GM19099 (cell line): ENCODE measurements at regions not wholly inside any gene's neighbourhood (a gene's known extent, or its start where the extent isn't known, plus 50 kb on each side); places are given as distances from the start of the nearest gene placed in this dataset.

Experiments
- POLR2A ChIP-seq: IDR thresholded peaks from 3 replicates; pipeline ENCODE4 v1.6.1; 2011; ENCODE audit warnings: low read depth; ENCODE audit not compliant: insufficient read length; ENCODE audit errors: extremely low read depth

- no peak for TF ChIP-seq POLR2A
Measured at GRCh38 chr10:107616031-107616430, 451.5 kb upstream of the SORCS1 start.

DNA sequence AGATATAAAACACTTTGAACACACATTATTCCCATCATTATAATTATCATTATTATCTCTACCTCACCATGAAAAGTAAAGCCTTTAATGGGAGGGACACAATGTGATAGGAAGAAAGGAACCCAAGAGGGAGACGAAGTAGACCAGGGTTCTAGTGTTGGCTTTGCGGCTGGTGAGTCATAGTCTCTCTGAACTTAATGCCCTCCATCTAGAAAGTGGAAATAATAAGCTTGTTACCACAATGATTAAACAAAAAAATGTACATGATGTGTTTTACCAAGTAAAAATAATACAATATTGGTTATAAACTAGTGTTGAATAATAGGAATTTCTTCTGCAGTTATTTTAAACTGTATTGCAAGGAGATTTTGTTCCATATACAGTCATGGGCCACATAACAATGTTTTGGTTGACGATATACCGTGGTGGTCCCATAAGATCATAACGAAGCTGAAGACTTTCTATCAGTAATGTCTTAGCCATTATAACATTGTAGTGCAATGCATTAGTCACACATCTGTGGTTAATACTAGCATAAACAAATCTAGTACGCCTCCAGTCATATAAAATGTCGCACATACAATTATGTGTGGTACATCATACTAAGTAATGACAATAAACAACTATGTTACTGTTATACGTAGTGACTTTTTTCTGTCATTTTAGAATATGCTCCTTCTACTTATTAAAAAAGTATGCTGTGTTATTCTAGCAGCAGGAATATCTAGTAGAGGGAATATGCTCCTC lies 450.6 kb upstream of the SORCS1 start:
- TF ChIP-seq POLR2A: no peak

DNA sequence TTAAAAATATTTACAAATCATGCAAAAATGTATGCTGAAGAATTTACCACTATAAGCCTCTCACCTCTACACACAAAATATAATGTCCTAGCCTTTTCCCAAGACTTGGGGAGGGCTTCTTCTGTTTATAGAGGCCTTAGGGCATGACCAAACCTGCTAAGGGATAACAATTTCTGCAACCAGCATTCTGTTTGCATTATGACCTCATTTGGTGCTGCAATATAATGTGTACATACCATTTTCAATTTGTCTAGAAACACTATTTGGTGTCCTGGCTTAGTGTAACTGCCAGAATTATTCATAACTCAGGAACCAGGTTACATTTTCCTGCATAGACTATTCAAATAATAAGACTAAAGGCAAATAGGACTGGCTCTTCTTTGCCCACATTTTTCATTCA lies 446.6 kb upstream of the SORCS1 start:
- no peak for TF ChIP-seq POLR2A

DNA sequence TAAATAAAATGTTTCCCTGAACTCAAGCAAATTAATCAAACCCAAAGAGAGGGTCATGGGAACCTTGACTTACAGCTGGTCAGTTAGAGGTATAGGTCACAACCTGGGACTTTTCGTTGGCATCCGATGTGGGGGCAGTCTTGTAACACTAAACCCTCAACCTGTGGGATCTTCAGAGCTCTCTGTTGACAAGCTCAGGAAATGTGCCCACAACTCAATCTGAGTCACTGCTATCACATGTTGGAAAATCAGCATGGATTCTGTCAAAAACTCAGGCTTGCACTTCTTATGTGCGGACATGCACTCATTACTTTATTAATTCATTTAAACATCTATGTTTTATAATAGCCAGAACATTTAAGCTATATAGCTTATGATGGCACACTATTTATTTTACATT lies 424.6 kb upstream of the SORCS1 start:
- TF ChIP-seq POLR2A: no peak

- TF ChIP-seq POLR2A: no peak
Measured at GRCh38 chr10:107585630-107586029, 421.1 kb upstream of the SORCS1 start.

DNA sequence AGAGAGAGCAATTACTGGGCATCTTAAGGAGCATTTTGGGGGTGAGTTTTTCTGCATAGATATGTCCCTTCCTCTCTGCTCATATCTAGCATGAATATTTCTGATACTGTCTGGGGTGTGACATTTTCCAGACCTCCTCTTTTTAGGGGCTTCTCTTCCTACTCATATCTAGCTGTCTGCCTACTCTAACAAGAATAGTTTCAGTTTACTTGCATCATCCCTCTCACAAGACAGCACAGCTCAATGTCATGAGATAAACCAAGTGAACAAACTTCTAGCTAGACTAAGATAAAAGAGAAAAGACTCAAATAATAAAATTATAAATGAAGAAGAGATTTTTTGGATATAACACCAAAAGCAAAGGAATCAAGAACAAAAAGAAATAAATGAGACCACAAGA lies 419.5 kb upstream of the SORCS1 start:
- no peak for TF ChIP-seq POLR2A

DNA sequence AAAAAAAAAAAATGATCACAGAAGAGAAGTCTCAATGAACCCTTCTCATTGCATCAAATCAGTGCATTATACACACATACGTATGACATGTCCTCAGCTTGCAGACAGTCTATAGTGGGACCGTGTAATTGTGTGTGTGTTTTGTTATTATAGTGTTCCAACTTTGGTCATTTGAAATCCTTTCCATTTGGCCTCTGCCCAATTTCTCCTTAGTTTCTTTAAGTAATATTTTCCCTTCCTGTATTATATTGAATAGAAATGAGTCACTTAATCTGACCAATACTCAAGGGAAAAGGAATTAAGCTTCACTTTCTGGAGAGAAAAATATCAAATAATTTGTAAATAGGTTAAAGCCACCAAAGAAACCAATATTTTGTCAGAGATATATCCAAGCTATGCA lies 415.5 kb upstream of the SORCS1 start:
- TF ChIP-seq POLR2A: no peak

DNA sequence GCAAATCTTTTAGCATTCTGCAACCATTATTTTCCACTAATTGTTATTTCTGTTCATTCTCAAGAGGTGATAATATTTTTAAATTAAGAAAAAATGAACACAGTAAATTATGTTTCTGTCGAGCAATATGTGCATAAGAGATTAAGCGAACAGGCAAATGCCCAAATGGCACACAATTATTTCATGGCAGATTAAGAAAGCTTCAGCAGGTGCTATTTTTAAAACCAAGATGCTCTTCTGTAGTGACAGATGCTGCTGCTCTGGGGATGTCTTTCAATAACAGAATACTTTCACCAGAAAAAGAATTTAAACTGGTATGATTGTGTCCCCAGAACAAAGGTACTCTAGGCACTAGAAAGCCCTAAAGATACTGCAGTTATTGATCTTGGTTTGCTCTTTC lies 412.7 kb upstream of the SORCS1 start:
- TF ChIP-seq POLR2A: no peak

- no peak for TF ChIP-seq POLR2A
Measured at GRCh38 chr10:107576746-107577145, 412.2 kb upstream of the SORCS1 start.

DNA sequence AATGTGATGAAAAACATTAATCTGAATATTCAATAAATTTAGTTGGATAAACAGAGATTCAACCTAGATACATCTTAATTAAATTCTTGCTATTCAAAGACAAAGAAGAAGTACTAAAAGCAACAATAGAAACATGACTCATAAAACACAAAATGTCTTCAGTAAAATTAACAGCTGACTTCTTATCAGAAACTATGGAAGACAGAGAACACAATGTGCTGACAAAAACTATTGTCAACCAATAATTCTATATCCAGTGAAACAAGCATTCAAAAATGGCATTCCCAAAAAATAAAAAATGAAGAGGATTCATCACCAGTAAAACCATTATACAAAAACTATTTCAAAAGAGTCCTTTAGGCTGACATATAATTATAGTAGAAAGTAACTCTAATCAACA lies 400.5 kb upstream of the SORCS1 start:
- TF ChIP-seq POLR2A: no peak

- TF ChIP-seq POLR2A: no peak
Measured at GRCh38 chr10:107561136-107561650, 396.7 kb upstream of the SORCS1 start.

DNA sequence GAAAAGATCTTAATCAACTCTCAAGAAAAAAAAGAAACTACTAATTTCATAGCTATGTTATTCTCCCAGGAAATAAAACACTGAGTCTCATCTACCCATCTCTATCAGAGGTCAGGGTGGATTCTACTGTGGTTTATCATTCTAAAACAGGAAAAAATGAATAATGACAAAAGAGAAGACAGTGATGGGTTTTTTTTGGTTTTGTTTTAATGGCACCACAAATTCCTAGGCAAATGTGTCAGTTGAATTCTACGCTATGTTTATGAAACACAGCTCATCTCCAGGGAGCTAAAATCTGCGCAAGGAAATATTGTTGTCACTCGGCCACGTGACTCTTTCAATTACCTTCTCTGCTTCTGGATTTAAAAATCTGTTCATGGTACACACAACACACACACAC lies 393.4 kb upstream of the SORCS1 start:
- TF ChIP-seq POLR2A: no peak

DNA sequence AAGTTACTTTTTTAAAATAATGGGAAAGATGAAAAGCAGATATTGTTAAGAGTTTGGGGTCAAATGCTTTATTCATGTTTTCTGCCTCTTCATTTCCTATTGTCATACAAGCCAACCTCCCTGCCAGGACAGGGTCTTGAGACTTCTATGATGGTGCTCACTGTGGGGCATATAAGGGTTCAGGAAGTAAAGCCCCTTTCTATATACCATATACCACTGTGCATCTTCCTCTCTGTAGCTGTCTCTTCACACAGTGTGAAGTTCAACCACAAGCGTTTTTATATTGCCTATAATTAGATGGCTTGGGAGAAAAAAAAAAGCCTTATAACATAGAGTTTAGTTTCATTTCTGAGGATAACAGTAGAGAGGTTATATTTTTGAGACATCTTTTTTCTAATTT lies 389.8 kb upstream of the SORCS1 start:
- no peak for TF ChIP-seq POLR2A

- no peak for TF ChIP-seq POLR2A
Measured at GRCh38 chr10:107553470-107553869, 389.0 kb upstream of the SORCS1 start.

- TF ChIP-seq POLR2A: no peak
Measured at GRCh38 chr10:107552963-107553362, 388.5 kb upstream of the SORCS1 start.

DNA sequence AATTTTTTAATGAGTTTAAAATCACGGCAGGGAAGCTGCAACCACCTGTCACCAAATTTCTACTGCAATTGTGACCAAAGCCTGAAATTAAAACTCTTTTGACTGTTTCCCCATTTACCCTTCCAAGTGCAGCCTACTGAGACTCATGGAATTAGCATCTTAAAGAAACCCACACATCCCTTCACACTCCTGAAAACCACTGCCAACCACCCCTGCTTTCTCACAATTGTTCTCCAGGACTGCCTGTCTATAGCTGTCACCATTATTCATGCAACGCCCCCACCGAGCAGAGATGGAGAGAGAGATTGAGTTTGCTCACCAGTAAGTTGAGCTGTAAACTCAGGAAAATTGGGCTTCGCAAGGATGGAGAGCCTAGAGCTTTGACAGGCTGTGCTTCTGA lies 383.8 kb upstream of the SORCS1 start:
- no peak for TF ChIP-seq POLR2A

- TF ChIP-seq POLR2A: no peak
Measured at GRCh38 chr10:107546986-107547385, 382.5 kb upstream of the SORCS1 start.
